Kidney (tissue), 13 donors: ENCODE measurements at regions not wholly inside any gene's neighbourhood (a gene's known extent, or its start where the extent isn't known, plus 50 kb on each side); places are given as distances from the start of the nearest gene placed in this dataset.

Experiments used
- DNase-seq, 5 donors: peaks; one replicate each; pipeline ENCODE4 v3.0.0-alpha.2; 2013 to 2020
- FAIRE-seq: peaks from 2 replicates; lab custom pipeline; 2012; peaks lifted over from hg19 to GRCh38; lab: Jason Lieb, UNC
- H3K27ac ChIP-seq, 2 donors: one replicate each; pipeline ENCODE4 v1.7.0; 2013; ENCODE audit warnings: low read depth in 2 of 2, low read length in 2 of 2, inconsistent platforms in 1 of 2
- H3K27me3 ChIP-seq: one replicate; pipeline ENCODE4 v1.7.1; 2013; ENCODE audit warnings: low read length, inconsistent platforms; ENCODE audit not compliant: control insufficient read depth, insufficient read depth
- H3K36me3 ChIP-seq, 3 donors: one replicate each; pipeline versions ENCODE4 v1.7.0 to v1.7.1; 2013; ENCODE audit warnings: low read length in 3 of 3, control low read depth in 1 of 3, inconsistent platforms in 1 of 3; ENCODE audit not compliant: insufficient read depth in 3 of 3, control insufficient read depth in 2 of 3
- H3K4me1 ChIP-seq, 3 donors: one replicate each; pipeline versions ENCODE4 v1.7.0 to v1.7.1; 2013; ENCODE audit warnings: low read length in 3 of 3, inconsistent platforms in 1 of 3, low read depth in 1 of 3; ENCODE audit not compliant: control insufficient read depth in 2 of 3, insufficient read depth in 2 of 3
- H3K4me3 ChIP-seq, 3 donors: one replicate each; pipeline versions ENCODE4 v1.7.0 to v1.8.1; 2013; ENCODE audit warnings: low read length in 3 of 3, control low read depth in 1 of 3, inconsistent platforms in 1 of 3
- H3K9ac ChIP-seq, 3 donors: one replicate each; pipeline versions ENCODE4 v1.7.0 to v1.7.1; 2013; ENCODE audit warnings: low read length in 3 of 3, control low read depth in 1 of 3, inconsistent platforms in 1 of 3
- H3K9me3 ChIP-seq, 3 donors: one replicate each; pipeline versions ENCODE4 v1.7.0 to v1.7.1; 2013; ENCODE audit warnings: low read length in 3 of 3, control low read depth in 1 of 3, inconsistent platforms in 1 of 3; ENCODE audit not compliant: control insufficient read depth in 2 of 3, insufficient read depth in 1 of 3
- intact Hi-C: fragments of 100-400 bp; cut with DNase I; formaldehyde crosslinking; loops from one replicate; pipeline ENCODE4 v1.11.1; 2022
- TF ChIP-seq, protein P1 (sequence below): IDR thresholded peaks from 3 replicates; pipeline ENCODE4 v1.5.1; 2012; ENCODE audit warnings: mild to moderate bottlenecking, moderate library complexity, borderline replicate concordance; ENCODE audit not compliant: insufficient read depth; ENCODE audit errors: extremely low read depth
- donor health status: control.
- donor health status: control.
- donor health status: control.
- donor health status: control.
- donor health status: control.
- donor health status: DM: yes; HTN: yes; CAD: no.
- donor health status: Normal renal cell carcinoma (clear cell type).

GRCh38 chr19:28481674-28482073 is 731.3 kb downstream of the UQCRFS1 start:
- no peaks in the 10 kb centered on the region for H3K9me3 ChIP-seq
- intact Hi-C loops: no loop called here
- H3K27me3 ChIP-seq: no peaks in the 10 kb centered on the region
- no peak overlapping the region for H3K27ac ChIP-seq
- H3K4me3 ChIP-seq: no peak overlapping the region
- TF ChIP-seq, protein P1, sequence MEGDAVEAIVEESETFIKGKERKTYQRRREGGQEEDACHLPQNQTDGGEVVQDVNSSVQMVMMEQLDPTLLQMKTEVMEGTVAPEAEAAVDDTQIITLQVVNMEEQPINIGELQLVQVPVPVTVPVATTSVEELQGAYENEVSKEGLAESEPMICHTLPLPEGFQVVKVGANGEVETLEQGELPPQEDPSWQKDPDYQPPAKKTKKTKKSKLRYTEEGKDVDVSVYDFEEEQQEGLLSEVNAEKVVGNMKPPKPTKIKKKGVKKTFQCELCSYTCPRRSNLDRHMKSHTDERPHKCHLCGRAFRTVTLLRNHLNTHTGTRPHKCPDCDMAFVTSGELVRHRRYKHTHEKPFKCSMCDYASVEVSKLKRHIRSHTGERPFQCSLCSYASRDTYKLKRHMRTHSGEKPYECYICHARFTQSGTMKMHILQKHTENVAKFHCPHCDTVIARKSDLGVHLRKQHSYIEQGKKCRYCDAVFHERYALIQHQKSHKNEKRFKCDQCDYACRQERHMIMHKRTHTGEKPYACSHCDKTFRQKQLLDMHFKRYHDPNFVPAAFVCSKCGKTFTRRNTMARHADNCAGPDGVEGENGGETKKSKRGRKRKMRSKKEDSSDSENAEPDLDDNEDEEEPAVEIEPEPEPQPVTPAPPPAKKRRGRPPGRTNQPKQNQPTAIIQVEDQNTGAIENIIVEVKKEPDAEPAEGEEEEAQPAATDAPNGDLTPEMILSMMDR: no peak
- no peak overlapping the region for H3K9ac ChIP-seq
- FAIRE-seq (no peak), DNase-seq (no peak)
- no peaks in the 10 kb centered on the region for H3K36me3 ChIP-seq
- H3K4me1 ChIP-seq: no peaks in the 10 kb centered on the region

GRCh38 chr19:28475525-28475924 is 737.4 kb downstream of the UQCRFS1 start:
- no peaks in the 10 kb centered on the region for H3K27me3 ChIP-seq
- no peak overlapping the region for H3K27ac ChIP-seq
- intact Hi-C loops: no loop called here
- FAIRE-seq (no peak), DNase-seq (no peak)
- no peaks in the 10 kb centered on the region for H3K9me3 ChIP-seq
- H3K4me3 ChIP-seq: no peak overlapping the region
- H3K4me1 ChIP-seq: no peaks in the 10 kb centered on the region
- H3K9ac ChIP-seq: no peak overlapping the region
- TF ChIP-seq, protein P1: no peak
- H3K36me3 ChIP-seq: no peaks in the 10 kb centered on the region

GRCh38 chr19:28472843-28473242 is 740.1 kb downstream of the UQCRFS1 start:
- DNase-seq (no peak), FAIRE-seq (no peak)
- no peaks in the 10 kb centered on the region for H3K9me3 ChIP-seq
- no peak overlapping the region for H3K27ac ChIP-seq
- H3K9ac ChIP-seq: no peak overlapping the region
- no peaks in the 10 kb centered on the region for H3K36me3 ChIP-seq
- TF ChIP-seq, protein P1: no peak
- no peak overlapping the region for H3K4me3 ChIP-seq
- peaks cover 0 to 7% (median 0%) of the 10 kb centered on the region in 3 donors for H3K4me1 ChIP-seq
- intact Hi-C loops: no loop called here
- no peaks in the 10 kb centered on the region for H3K27me3 ChIP-seq
